ENCODE measurements at regions not wholly inside any gene's neighbourhood (a gene's known extent, or its start where the extent isn't known, plus 50 kb on each side); places are given as distances from the start of the nearest gene placed in this dataset.
A peak's percentile ranks its signal among the peaks of the same experiment; 100 is the strongest.

DNA sequence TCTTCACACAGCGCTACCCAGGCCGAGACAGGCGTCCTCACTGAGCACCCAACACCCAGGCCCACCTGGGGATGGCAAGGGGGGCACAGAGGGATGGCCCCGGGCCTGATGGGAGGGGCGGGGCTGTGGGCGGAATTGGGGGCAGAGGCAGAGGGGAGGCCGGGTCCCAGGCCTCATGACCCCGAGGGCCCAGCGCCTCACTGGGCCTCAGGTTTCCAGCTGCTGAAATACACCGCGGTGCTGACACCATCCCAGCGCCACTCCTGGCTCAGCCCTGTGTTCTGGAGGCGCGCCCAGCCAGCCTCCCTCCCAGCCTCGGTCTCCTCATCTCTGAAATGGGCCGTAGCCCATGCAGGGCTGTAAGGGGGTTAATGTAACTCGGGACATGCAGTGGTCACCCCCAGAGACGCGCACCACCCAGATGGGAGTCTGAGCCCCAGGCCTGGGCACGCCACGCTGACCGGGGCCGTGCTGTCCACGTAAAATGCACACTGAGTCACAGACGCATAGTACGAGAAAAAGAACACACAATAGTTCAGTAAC lies 82.3 kb downstream of the UNCX start:
- Histone ChIP-seq H3K27me3 (peaks cover 0 to 7% (median 0%) of the 10 kb centered on the region in 9 donors), H3K4me1 (no peaks in the 10 kb centered on the region), H3K36me3 (no peaks in the 10 kb centered on the region), H3K27ac (no peak overlapping the region), H3K9me3 (peaks cover 0 to 11% (median 0%) of the 10 kb centered on the region in 12 donors), H3K4me3 (no peak overlapping the region)
- intact Hi-C loops (cut with DNase I), result no loop called here
- WGBS, 4 donors, result 78 to 85% (median 83%) methylated on average over 18 to 26 of the region's 26 CpGs
- ATAC-seq (no peak), DNase-seq (peak in 1 of 5 donors; percentile 13)
- no peak for TF ChIP-seq POLR2A (IDR thresholded peaks at IDR 0.05)
- TF ChIP-seq, protein P1, sequence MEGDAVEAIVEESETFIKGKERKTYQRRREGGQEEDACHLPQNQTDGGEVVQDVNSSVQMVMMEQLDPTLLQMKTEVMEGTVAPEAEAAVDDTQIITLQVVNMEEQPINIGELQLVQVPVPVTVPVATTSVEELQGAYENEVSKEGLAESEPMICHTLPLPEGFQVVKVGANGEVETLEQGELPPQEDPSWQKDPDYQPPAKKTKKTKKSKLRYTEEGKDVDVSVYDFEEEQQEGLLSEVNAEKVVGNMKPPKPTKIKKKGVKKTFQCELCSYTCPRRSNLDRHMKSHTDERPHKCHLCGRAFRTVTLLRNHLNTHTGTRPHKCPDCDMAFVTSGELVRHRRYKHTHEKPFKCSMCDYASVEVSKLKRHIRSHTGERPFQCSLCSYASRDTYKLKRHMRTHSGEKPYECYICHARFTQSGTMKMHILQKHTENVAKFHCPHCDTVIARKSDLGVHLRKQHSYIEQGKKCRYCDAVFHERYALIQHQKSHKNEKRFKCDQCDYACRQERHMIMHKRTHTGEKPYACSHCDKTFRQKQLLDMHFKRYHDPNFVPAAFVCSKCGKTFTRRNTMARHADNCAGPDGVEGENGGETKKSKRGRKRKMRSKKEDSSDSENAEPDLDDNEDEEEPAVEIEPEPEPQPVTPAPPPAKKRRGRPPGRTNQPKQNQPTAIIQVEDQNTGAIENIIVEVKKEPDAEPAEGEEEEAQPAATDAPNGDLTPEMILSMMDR (IDR thresholded peaks at IDR 0.05), result no peak

DNA sequence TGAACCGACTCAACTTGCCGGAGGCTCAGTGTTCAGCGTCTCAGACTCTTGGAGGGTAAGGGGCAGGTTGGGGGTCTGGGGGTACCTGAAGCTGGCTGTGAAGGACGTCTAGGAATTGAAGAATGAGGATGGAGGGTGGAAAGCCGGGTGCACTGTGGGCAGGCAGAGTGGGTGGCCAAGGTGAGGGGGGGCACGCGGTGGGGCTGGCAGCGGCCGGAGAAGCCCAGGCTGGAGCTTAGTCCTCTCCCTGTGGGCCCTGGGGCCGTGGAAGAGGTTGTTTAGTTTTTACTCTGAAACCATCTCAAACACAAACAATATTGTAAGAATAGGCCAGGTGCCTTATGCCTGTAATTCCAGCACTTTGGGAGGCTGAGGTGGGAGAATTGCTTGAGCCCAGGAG lies 83.4 kb downstream of the UNCX start:
- H3K4me3 ChIP-seq, result no peak overlapping the region
- no peaks in the 10 kb centered on the region for H3K36me3 ChIP-seq
- TF ChIP-seq POLR2A (IDR thresholded peaks at IDR 0.05), result no peak
- TF ChIP-seq, protein P1 (IDR thresholded peaks at IDR 0.05), result no peak
- DNase-seq, result no peak
- H3K27ac ChIP-seq, result no peak overlapping the region
- 77 to 79% (median 78%) methylated on average over 10 of the region's 10 CpGs for WGBS, 4 donors
- H3K4me1 ChIP-seq, result no peaks in the 10 kb centered on the region
- H3K9me3 ChIP-seq, result peaks cover 0 to 11% (median 0%) of the 10 kb centered on the region in 12 donors
- ATAC-seq, result no peak
- peaks cover 0 to 12% (median under 1%) of the 10 kb centered on the region in 9 donors for H3K27me3 ChIP-seq
- intact Hi-C loops (cut with DNase I), result no loop called here

DNA sequence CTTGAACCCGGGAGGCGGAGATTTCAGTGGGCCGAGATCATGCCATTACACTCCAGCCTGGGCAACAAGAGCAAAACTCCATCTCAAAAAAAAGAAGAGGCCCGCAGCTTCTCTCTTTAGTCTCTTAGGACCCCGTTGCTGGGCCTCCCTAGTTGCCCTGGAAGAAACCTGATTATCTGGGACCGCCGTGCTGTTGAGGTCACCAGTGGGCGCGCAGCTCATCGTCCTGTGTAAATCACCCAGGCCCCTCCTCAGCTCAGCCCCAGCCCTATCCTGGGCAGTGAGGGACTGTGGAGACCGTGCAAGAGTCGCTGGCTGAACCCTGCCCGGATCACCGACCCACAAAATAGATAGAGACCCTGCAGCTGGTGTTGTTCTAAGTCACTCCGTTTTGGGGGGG lies 85.0 kb downstream of the UNCX start:
- Histone ChIP-seq H3K36me3 (no peaks in the 10 kb centered on the region), H3K4me1 (no peaks in the 10 kb centered on the region), H3K27me3 (peaks cover 0 to 27% (median 11%) of the 10 kb centered on the region in 9 donors), H3K9me3 (peaks cover 0 to 1% (median 0%) of the 10 kb centered on the region in 12 donors), H3K4me3 (no peak overlapping the region), H3K27ac (no peak overlapping the region)
- ATAC-seq (no peak), DNase-seq (no peak)
- no peak for TF ChIP-seq POLR2A (IDR thresholded peaks at IDR 0.05)
- TF ChIP-seq, protein P1 (IDR thresholded peaks at IDR 0.05), result no peak
- intact Hi-C loops (cut with DNase I), result no loop called here
- WGBS, 4 donors, result 73 to 83% (median 81%) methylated on average over 15 of the region's 15 CpGs

DNA sequence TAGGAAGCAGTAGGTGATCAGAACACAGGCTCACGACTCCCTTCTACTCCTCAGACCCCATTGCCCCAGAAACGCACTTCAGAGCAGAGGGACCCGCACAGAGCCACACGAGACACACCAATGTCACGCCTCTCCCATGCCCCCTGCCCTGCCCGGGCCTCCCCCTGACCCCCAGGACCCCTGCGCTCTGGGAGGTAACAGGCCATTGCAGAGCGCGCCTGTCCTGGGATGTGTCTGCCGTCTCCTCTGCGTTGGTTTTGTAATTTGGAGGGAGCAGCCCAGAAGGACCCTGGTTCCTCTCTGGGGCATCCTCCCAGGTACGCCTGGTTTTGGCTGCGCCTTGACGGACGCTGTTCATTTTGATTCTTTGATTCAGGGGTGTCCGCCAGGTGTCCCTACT lies 85.4 kb downstream of the UNCX start:
- TF ChIP-seq, protein P1 (IDR thresholded peaks at IDR 0.05), result no peak
- no peak for TF ChIP-seq POLR2A (IDR thresholded peaks at IDR 0.05)
- Histone ChIP-seq H3K4me1 (no peaks in the 10 kb centered on the region), H3K9me3 (no peaks in the 10 kb centered on the region), H3K4me3 (no peak overlapping the region), H3K36me3 (no peaks in the 10 kb centered on the region), H3K27me3 (peaks cover 0 to 31% (median 15%) of the 10 kb centered on the region in 9 donors), H3K27ac (no peak overlapping the region)
- ATAC-seq (no peak), DNase-seq (peak in 1 of 5 donors; percentile 4)
- 76 to 87% (median 85%) methylated on average over 15 to 16 of the region's 16 CpGs for WGBS, 4 donors
- intact Hi-C loops (cut with DNase I), result no loop called here

Measured in heart left ventricle (tissue), 16 donors.